ENCODE measurements at regions not wholly inside any gene's neighbourhood (a gene's known extent, or its start where the extent isn't known, plus 50 kb on each side); places are given as distances from the start of the nearest gene placed in this dataset.
"Not testable (repeated sequence)": the region's sequence is repeated elsewhere in the genome, so short reads cannot be mapped to it uniquely, and the experiment has no call there.

DNA sequence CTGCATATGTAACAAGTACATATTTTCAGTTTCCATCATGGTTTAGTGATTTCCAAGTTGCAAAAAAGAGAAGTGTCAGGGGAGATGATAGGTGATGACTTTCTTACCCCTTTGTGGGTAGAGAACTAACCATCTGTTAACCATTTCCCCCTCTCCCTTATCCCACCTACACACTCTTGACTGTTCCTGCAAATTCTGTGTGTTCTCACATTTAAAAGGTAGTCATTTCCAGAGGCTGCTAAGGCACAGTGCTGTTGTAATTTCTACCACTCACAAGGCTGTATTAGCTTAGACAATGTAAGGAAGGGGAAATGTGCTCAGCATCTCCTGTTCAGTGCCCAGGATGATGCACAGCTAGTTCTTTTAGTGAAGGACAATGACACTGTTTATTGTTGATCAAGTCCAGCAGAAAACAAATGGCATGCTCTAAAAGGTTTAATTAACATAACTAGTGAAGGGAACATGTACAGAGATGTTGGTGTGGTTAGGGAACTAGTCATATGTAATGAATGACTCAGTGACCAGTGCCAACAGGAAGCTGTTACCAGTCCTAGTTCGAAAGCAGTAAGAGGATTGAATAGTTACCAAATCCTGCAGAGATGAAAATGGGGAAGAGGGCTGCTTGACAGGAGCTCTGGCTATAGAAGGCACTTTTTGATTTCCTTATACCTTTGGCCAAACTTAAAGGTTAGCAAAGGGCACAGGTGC is 165.1 kb downstream of the PLK2 start:
- no peak for DNase-seq

GRCh38 chr5:58288275-58288674 is 171.6 kb downstream of the PLK2 start:
- DNase-seq, result not testable (repeated sequence)

DNA sequence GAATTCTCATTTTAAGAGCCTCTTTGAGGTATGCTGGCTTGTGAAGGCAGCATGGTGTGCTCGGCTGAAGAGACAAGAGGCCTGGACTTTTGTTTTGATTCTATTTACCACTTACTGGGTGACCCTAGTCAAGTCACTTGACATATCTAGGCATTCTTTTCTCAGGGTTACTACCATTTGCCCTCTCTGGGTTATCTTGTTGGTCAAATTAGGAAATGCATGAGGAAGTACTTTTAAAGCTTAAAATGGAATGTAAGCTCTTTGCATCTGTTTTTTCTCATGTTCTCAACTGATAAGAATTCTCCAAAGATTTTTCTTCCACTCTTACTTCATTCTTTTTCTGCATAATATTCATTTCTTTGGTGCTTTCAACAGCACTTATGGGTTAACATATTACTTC is 173.1 kb downstream of the PLK2 start:
- no peak for DNase-seq

- DNase-seq, result no peak
These were observed 174.0 kb downstream of the PLK2 start for GRCh38 chr5:58285900-58286299.

DNA sequence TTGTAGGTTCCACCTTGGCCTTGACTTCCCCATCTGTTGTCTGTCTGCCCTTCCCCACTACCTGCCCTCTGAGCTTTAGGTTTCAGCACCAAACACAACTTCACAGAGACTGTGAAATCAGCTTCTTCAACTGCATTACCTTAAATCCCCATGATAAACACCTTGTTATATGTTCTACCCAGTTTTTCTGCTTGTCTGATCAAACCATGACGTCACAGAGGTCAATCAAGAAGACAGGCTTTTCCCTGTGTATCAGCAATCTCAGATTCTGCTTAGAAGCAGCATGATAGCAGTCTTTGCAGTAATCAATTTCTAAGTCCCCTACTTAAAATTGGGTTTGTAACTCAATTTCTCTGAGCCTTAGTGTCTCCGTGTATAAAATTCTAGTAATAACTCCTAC is 175.0 kb downstream of the PLK2 start:
- DNase-seq, result no peak

DNA sequence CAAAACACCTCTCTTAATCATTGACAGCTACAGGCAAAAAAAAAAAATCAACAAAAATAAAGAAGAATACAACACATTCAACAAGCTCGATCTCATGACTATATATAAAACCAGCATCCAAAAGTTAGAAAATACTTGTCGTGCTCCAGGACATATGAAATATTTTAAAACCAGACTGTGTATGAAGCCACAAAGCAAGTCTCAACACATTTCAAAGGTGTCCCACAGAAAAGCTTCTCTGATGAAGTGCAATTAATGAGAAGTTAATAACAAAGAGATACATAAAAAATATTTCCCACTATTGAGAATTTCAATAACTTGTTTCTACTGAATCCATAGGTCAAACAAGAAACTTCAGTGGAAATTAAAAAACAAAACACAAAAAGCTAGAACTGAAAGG is 178.7 kb downstream of the PLK2 start:
- DNase-seq, result no peak

DNA sequence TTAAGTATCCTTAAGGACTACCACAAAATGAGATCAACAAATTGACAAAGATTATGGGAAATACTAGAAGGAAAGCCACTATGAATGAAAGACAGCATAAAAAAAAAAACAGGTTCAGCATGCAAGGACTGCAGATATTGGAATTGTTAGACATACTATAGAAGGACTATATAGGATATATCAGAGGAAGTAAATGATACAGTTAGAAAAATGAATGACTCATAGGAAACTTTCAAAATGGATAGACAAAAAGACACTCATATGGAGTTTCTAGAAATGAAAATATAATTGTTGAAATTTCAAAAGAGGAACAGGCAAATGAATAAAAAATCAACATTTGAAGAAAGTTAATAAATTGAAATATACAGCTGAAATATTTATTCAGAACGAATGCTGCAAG is 180.6 kb downstream of the PLK2 start:
- DNase-seq, result no peak

GRCh38 chr5:58276431-58276830 is 183.5 kb downstream of the PLK2 start:
- DNase-seq, result no peak

- no peak for DNase-seq
These were observed 184.4 kb downstream of the PLK2 start for GRCh38 chr5:58275516-58275915.

GRCh38 chr5:58274191-58274590 is 185.7 kb downstream of the PLK2 start:
- DNase-seq, result no peak

DNA sequence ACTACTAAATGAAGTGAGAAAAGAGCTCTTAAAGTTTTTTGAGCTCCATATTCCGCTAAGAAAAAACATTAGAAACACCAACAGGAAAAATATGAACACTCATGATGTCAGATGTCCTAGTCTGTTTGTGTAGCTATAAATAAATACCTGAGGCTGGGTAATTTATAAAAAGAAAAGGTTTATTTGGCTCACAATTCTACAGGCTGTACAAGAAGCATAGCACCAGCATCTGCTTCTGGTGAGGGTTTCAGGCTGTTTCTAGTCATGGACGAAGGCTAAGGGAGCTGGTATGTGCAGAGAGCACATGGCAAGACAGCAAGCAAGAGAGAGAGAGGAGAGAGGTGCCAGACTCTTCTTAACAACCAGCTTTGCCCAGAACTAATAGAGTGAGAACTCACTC is 186.2 kb downstream of the PLK2 start:
- DNase-seq, result no peak

GRCh38 chr5:58268268-58268667 is 191.6 kb downstream of the PLK2 start:
- DNase-seq, result no peak

DNA sequence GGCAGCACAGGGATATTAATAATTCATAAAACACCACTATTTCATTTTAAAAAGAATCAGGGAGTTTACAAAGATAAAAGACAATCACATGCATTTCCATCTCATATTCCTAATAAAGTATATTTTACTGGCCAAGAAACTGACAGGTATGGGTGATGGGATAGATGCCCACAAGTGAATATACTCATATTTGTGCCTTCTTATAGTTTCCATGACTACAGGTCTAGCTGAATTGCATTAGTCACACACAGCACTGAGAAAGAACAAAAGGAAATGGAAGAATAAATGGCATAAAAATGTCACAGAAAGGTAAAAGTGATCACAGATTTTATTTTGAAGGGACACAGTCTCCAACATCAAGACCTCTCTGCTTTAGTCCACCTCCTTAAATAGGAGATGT is 193.5 kb downstream of the PLK2 start:
- no peak for DNase-seq

DNA sequence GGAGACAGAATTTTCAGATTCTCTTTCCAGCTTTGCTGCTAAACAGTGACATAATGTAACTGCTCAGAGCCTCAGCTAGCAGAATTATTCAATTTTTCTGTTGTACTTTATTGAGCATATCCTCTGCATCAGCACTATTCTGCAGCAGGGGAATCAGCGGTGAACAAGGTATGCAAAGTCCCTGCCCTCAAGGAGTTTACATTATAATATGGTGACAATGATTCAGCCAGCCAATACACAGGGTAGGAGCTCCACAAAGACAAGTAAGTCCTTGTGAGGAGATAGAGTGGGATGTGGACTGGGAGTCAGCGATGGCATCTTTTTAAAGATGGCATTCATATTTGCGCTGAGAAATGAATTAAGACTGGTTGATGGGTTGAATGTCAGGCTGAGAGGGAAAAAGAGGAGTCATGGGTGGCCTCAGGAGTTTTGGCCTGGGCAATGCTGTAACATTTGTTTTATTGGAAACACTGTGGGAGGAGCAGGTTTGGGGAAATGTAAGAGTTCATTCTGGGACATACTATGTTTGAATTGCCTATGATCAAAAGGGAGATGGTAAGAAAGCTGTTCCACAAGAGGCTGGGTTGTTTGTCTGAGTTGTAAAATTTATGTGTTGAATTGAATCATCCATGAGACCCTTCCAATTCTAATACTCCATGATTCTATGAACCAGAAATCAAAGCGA is 194.5 kb downstream of the PLK2 start:
- no peak for DNase-seq

GRCh38 chr5:58264276-58264675 is 195.6 kb downstream of the PLK2 start:
- DNase-seq, result no peak

DNA sequence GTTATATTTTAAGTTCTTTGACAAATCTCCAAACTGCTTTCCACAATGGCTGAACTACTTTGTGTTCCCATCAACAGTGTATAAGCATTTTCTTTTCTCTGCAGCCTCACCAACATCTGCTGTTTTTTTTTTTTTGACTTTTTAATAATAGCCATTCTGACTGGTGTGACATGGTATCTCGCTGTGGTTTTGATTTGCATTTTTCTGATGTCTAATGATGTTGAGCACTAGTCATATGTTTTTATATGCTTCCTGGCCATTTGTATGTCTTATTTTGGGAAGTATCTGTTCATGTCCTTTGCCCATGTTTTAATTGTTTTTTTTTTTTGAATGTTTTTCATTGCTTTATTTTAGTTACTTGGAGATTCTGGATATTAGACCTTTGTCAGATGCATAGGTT is 196.6 kb downstream of the PLK2 start:
- no peak for DNase-seq

DNA sequence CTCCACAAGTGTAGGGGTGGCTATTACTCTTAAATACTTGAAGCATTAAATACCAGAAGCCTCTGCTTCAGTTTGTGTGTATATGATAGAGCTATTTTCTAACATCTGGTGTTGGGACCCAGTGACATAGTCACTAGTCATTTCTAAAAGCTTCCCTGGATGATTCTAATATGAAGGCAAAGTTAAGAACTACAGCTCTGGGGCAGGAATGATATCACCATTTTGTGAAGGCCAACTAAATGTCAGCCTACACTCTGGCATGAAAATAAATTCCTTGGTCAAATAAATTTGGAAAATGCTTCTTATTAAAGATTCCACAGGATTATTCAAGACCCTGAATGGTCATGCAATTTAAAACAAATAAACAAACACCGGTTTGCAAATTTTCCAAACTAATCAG is 197.7 kb downstream of the PLK2 start:
- no peak for DNase-seq

DNA sequence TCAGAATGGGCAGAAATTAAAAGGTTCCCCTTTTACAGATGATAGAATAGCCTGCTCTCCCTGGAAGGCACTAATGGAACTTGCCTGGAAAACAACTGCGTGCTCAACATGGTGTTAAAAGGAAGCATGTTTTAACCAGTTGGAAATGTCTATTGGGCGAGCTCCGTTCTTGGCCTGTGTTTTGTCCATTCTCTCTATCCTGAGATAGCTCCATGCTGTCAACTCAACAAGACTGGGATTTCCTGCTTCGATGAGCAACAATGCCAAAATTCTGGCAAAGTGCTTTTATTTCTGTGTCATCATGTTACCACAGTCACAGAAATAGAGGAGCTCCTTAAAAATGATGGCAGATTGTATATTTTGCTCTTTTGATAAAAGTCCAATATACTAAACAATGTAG is 198.3 kb downstream of the PLK2 start:
- DNase-seq, result no peak

GRCh38 chr5:58260243-58260642 is 199.6 kb downstream of the PLK2 start:
- no peak for DNase-seq

- no peak for DNase-seq
These were observed 200.2 kb downstream of the PLK2 start for GRCh38 chr5:58259685-58260152.

GRCh38 chr5:58258984-58259684 is 200.8 kb downstream of the PLK2 start:
- no peak for DNase-seq

GRCh38 chr5:58255970-58256369 is 203.9 kb downstream of the PLK2 start:
- no peak for DNase-seq

GRCh38 chr5:58255386-58255785 is 204.5 kb downstream of the PLK2 start:
- DNase-seq, result no peak

DNA sequence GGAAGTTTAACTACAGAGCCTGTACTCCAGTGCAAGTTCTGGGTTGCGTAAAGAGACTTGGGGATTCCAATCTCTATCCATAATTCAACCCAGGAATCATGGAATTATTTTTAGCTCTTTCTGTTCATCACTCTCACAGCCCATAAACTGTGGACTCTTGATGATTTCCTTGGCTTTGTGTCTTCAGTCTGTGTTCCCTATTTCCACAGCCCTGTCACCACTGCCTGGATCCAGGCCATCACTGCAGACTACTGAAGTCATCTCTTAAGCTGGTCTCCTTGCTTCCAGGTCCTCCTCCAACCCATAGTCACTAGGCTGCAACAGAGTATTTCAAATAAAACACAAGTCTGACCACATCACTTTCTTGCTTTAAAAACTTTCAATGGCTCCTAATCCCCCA is 211.7 kb downstream of the PLK2 start:
- DNase-seq, result no peak

Measured in C1 segment of cervical spinal cord (tissue), 14 donors.